Nephron progenitor cell (in vitro differentiated cells): ENCODE measurements at regions not wholly inside any gene's neighbourhood (a gene's known extent, or its start where the extent isn't known, plus 50 kb on each side); places are given as distances from the start of the nearest gene placed in this dataset.
"Not testable (repeated sequence)": the region's sequence is repeated elsewhere in the genome, so short reads cannot be mapped to it uniquely, and the experiment has no call there.

Experiments
- DNase-seq: peaks from one replicate; pipeline ENCODE4 v3.0.0; 2021
- H3K27ac Mint-ChIP-seq: 2 replicates; pipeline ENCODE4 v1.8.0; 2021; ENCODE audit warnings: mild to moderate bottlenecking, moderate library complexity, mixed read lengths
- H3K27me3 Mint-ChIP-seq: 2 replicates; pipeline ENCODE4 v1.8.0; 2021; ENCODE audit warnings: mild to moderate bottlenecking, low read depth, mixed read lengths; ENCODE audit not compliant: poor library complexity
- H3K36me3 Mint-ChIP-seq: 2 replicates; pipeline ENCODE4 v1.8.0; 2021; ENCODE audit warnings: low read depth, mixed read lengths
- H3K4me1 Mint-ChIP-seq: 2 replicates; pipeline ENCODE4 v1.8.0; 2021; ENCODE audit warnings: mixed read lengths
- H3K4me3 Mint-ChIP-seq: 2 replicates; pipeline ENCODE4 v1.8.0; 2021; ENCODE audit warnings: mild to moderate bottlenecking, moderate library complexity, mixed read lengths
- H3K9me3 Mint-ChIP-seq: 2 replicates; pipeline ENCODE4 v1.8.0; 2021; ENCODE audit warnings: mild to moderate bottlenecking, moderate library complexity, mixed read lengths
- TF ChIP-seq, protein P1 (sequence below): fragments of 200-600 bp; sonication (generic); IDR thresholded peaks from 2 replicates; pipeline ENCODE4 v1.5.0; 2021; ENCODE audit warnings: antibody characterized with exemption

DNA sequence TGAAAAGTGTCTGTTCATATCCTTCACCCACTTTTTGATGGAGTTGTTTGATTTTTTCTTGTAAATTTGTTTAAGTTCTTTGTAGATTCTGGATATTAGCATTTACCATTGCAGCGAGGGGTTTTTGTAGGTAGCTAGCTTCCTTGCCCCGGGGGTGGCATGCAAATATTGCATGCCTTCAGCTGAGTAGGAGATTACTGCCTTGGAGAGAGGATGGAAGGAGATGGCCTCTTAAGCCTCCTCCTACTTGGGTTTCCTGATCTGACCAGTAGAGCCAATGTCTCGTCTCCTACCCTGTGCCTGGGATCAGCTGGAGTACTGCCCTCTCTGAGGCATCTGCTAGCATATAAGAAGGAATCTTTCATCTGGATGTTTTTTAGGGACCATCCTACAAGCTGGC is 134.4 kb upstream of the CCND2 start:
- DNase-seq = no peak
- Mint-ChIP-seq H3K27ac (no peak overlapping the region), H3K4me3 (no peak overlapping the region), H3K9me3 (peaks cover 8% of the 10 kb centered on the region), H3K36me3 (peaks cover 6% of the 10 kb centered on the region), H3K4me1 (peaks cover 65% of the 10 kb centered on the region), H3K27me3 (peaks cover 3% of the 10 kb centered on the region)
- TF ChIP-seq, protein P1, sequence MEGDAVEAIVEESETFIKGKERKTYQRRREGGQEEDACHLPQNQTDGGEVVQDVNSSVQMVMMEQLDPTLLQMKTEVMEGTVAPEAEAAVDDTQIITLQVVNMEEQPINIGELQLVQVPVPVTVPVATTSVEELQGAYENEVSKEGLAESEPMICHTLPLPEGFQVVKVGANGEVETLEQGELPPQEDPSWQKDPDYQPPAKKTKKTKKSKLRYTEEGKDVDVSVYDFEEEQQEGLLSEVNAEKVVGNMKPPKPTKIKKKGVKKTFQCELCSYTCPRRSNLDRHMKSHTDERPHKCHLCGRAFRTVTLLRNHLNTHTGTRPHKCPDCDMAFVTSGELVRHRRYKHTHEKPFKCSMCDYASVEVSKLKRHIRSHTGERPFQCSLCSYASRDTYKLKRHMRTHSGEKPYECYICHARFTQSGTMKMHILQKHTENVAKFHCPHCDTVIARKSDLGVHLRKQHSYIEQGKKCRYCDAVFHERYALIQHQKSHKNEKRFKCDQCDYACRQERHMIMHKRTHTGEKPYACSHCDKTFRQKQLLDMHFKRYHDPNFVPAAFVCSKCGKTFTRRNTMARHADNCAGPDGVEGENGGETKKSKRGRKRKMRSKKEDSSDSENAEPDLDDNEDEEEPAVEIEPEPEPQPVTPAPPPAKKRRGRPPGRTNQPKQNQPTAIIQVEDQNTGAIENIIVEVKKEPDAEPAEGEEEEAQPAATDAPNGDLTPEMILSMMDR = no peak

DNA sequence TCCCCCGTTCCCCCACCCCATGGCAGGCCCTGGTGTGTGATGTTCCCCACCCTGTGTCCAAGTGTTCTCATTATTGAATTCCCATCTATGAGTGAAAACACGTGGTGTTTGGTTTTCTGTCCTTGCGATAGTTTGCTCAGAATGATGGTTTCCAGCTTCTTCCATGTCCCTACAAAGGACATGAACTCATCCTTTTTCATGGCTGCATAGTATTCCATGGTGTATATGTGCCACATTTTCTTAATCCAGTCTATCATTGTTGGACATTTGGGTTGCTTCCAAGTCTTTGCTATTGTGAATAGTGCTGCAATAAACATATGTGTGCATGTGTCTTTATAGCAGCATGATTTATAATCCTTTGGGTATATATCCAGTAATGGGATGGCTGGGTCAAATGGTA is 135.0 kb upstream of the CCND2 start:
- DNase-seq, H3K4me3 Mint-ChIP-seq, H3K9me3 Mint-ChIP-seq, H3K27ac Mint-ChIP-seq, H3K27me3 Mint-ChIP-seq, H3K36me3 Mint-ChIP-seq: not testable (repeated sequence)
- peaks cover 72% of the 10 kb centered on the region for H3K4me1 Mint-ChIP-seq

DNA sequence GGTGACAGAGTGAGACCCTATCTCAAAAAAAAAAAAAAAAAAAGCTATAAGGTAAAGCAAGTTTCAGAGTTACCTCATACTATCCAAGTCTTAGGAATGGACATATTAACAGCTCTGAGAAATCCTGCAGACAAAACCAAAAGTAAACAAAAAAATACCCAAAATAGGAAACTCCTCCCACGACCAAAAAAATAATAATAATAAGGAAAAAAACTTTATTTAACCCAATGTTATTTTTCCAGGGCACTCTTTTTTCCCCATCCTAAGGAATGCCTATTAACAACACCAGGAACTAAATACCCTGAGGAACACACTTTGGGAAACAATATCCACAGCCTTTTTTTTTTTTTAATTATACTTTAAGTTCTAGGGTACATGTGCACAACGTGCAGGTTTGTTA is 135.5 kb upstream of the CCND2 start:
- peaks cover 76% of the 10 kb centered on the region for H3K4me1 Mint-ChIP-seq
- no peak overlapping the region for H3K27ac Mint-ChIP-seq
- TF ChIP-seq, protein P1 = no peak
- H3K4me3 Mint-ChIP-seq = no peak overlapping the region
- no peaks in the 10 kb centered on the region for H3K36me3 Mint-ChIP-seq
- H3K27me3 Mint-ChIP-seq = peaks cover 3% of the 10 kb centered on the region
- no peak for DNase-seq
- no peaks in the 10 kb centered on the region for H3K9me3 Mint-ChIP-seq

DNA sequence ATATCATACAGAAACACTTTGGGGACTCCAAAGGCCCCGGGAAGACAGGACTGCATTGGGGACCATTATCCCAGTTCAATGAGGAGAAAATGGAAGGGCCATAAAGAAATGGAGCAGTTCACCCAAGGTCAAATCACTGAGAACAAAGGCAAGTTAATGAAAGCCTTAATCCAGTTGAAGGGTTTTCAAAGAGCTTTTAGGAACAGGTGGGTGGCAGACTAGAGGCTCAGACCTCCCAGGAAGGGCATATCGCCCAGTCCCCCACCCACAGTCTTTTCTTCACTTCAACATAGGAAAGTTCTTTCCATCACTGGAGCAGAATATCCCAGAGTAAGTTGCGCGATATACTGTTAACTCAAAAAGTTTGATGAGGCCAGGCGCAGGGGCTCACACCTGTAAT is 136.1 kb upstream of the CCND2 start:
- TF ChIP-seq, protein P1 = no peak
- H3K4me3 Mint-ChIP-seq = no peak overlapping the region
- DNase-seq = no peak
- H3K9me3 Mint-ChIP-seq = no peaks in the 10 kb centered on the region
- H3K36me3 Mint-ChIP-seq = no peaks in the 10 kb centered on the region
- H3K4me1 Mint-ChIP-seq = peaks cover 76% of the 10 kb centered on the region
- H3K27me3 Mint-ChIP-seq = peaks cover 3% of the 10 kb centered on the region
- H3K27ac Mint-ChIP-seq = no peak overlapping the region

DNA sequence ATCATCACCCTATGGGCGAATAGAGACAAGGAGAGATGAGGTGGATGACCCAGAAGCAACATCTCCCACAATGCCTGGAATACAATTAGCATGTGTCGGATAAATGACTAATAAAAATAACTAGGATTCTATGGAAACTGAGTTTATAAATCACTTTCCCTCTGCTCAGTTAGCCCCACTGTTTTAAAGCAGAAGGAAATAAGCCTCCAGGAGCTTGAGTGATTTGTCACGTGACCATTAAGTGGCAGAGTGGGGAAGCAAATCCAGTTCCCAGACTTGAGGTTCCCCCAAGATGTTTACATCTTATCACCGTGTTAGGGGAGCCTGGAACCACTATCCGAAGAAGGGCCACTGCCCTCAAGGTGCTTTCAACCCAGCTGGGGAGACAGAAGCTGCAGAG is 136.5 kb upstream of the CCND2 start:
- Mint-ChIP-seq H3K4me1 (peaks cover 76% of the 10 kb centered on the region), H3K27me3 (peaks cover 3% of the 10 kb centered on the region), H3K36me3 (no peaks in the 10 kb centered on the region), H3K27ac (peak overlapping the region; percentile 82), H3K4me3 (no peak overlapping the region), H3K9me3 (peaks cover under 1% of the 10 kb centered on the region)
- DNase-seq = no peak
- TF ChIP-seq, protein P1 = no peak

DNA sequence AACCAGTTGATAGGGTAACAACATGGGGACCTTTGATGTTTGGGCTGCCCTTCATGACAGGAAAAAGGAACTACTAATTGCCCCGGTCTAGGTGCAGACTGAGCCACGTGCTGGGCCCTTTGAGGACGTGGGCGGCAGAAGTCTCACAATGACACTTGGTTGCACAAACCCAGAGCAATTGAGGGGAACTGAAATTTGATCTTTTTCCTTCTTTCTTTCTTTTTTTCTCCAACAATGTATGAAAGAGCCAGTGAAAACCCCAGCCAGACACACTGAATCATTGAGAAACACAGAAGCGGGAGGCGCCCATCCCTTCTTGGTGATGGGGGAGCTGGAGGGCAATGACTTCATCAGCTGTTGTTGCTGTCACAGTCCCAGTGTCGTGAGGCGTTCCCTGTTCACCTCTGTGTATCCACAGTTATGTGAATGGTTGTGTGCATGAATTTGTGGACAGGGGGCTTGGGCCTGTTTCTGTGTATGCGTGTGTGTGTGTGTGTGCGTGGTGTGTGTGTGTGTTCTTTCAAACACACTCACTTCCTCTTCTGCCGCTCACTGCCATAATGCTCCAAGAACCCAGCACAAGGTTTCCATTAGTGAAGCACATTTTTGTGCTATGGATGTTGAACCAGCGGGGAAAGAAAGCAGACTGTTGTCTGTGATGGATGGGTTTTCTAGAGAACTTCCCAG is 137.5 kb upstream of the CCND2 start:
- H3K9me3 Mint-ChIP-seq = peaks cover 8% of the 10 kb centered on the region
- no peaks in the 10 kb centered on the region for H3K36me3 Mint-ChIP-seq
- H3K27ac Mint-ChIP-seq = peak overlapping the region; percentile 95
- peaks cover 6% of the 10 kb centered on the region for H3K27me3 Mint-ChIP-seq
- TF ChIP-seq, protein P1 = no peak
- H3K4me1 Mint-ChIP-seq = peaks cover 68% of the 10 kb centered on the region
- peak; percentile 33 for DNase-seq
- H3K4me3 Mint-ChIP-seq = peak overlapping the region; percentile 29
